Prostate gland (tissue), 2 donors: ENCODE measurements at regions not wholly inside any gene's neighbourhood (a gene's known extent, or its start where the extent isn't known, plus 50 kb on each side); places are given as distances from the start of the nearest gene placed in this dataset.

Experiments used
- CTCF ChIP-seq, 4 experiments: fragments of 200-600 bp in 2 of 4; fragments of 450-650 bp in 2 of 4; sonication (generic) in 2 of 4; IDR thresholded peaks; 1 replicate in 3 of 4; 2 replicates in 1 of 4; pipeline ENCODE4 v1.5.1; 2016 to 2019; ENCODE audit warnings: antibody characterized with exemption in 4 of 4, mild to moderate bottlenecking in 2 of 4, moderate library complexity in 2 of 4
- POLR2A ChIP-seq: fragments of 450-650 bp; IDR thresholded peaks from one replicate; pipeline ENCODE4 v1.6.1; 2016; ENCODE audit warnings: antibody characterized with exemption, mild to moderate bottlenecking
- POLR2AphosphoS5 ChIP-seq: sonication (generic); formaldehyde crosslinking; IDR thresholded peaks from one replicate; pipeline ENCODE4 v1.6.1; 2017; ENCODE audit warnings: antibody characterized with exemption

GRCh38 chr22:25487508-25487907 is 77.0 kb upstream of the GRK3 start:
- no peak for TF ChIP-seq POLR2A
- no peak for TF ChIP-seq POLR2AphosphoS5
- no peak for TF ChIP-seq CTCF (IDR thresholded peaks at IDR 0.05)
